ENCODE measurements at regions not wholly inside any gene's neighbourhood (a gene's known extent, or its start where the extent isn't known, plus 50 kb on each side); places are given as distances from the start of the nearest gene placed in this dataset.

DNA sequence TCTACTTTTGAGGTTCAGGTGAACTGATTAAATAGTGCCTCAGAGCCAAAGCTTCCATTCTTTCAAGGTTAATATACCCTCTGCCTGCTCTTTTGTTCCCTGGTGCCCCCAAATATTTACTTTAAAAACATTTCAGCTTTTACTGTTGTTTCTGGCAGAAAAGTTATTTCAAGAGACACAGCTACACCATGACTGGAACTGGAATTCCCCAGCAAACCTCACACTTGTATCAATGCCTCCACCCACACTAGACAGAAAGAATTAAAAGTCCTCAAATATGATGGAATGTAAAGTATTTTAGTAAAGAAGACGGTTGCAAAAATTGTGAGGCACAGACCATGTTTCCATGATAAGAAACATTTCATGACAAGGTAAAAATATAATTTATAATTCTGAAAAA lies 720.2 kb upstream of the TYRP1 start:
- no peaks in the 10 kb centered on the region for H3K36me3 ChIP-seq
- no peak for DNase-seq
- TF ChIP-seq, protein P1, sequence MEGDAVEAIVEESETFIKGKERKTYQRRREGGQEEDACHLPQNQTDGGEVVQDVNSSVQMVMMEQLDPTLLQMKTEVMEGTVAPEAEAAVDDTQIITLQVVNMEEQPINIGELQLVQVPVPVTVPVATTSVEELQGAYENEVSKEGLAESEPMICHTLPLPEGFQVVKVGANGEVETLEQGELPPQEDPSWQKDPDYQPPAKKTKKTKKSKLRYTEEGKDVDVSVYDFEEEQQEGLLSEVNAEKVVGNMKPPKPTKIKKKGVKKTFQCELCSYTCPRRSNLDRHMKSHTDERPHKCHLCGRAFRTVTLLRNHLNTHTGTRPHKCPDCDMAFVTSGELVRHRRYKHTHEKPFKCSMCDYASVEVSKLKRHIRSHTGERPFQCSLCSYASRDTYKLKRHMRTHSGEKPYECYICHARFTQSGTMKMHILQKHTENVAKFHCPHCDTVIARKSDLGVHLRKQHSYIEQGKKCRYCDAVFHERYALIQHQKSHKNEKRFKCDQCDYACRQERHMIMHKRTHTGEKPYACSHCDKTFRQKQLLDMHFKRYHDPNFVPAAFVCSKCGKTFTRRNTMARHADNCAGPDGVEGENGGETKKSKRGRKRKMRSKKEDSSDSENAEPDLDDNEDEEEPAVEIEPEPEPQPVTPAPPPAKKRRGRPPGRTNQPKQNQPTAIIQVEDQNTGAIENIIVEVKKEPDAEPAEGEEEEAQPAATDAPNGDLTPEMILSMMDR (IDR thresholded peaks at IDR 0.05), result no peak
- no peak overlapping the region for H3K27ac ChIP-seq
- intact Hi-C loops (cut with DNase I), result no loop called here
- H3K27me3 ChIP-seq (ENCODE audit: low read depth), result no peaks in the 10 kb centered on the region
- H3K9me3 ChIP-seq, result no peaks in the 10 kb centered on the region
- no peak overlapping the region for H3K4me3 ChIP-seq
- no peak for ATAC-seq
- H3K4me1 ChIP-seq, result no peaks in the 10 kb centered on the region

GRCh38 chr9:11973511-11973910 lies 719.7 kb upstream of the TYRP1 start:
- H3K27ac ChIP-seq, result no peak overlapping the region
- no peaks in the 10 kb centered on the region for H3K27me3 ChIP-seq (ENCODE audit: low read depth)
- no peak for ATAC-seq
- no peak overlapping the region for H3K4me3 ChIP-seq
- intact Hi-C loops (cut with DNase I), result no loop called here
- H3K36me3 ChIP-seq, result no peaks in the 10 kb centered on the region
- H3K9me3 ChIP-seq, result no peaks in the 10 kb centered on the region
- TF ChIP-seq, protein P1 (IDR thresholded peaks at IDR 0.05), result no peak
- no peak for DNase-seq
- H3K4me1 ChIP-seq, result no peaks in the 10 kb centered on the region

- H3K27ac ChIP-seq, result no peak overlapping the region
- no peaks in the 10 kb centered on the region for H3K9me3 ChIP-seq
- intact Hi-C loops (cut with DNase I), result no loop called here
- H3K36me3 ChIP-seq, result no peaks in the 10 kb centered on the region
- no peaks in the 10 kb centered on the region for H3K4me1 ChIP-seq
- no peak overlapping the region for H3K4me3 ChIP-seq
- H3K27me3 ChIP-seq (ENCODE audit: low read depth), result no peaks in the 10 kb centered on the region
- ATAC-seq (no peak), DNase-seq (no peak)
- TF ChIP-seq, protein P1 (IDR thresholded peaks at IDR 0.05), result no peak
Observed at GRCh38 chr9:11992866-11993265, 700.3 kb upstream of the TYRP1 start.

GRCh38 chr9:12014488-12014887 lies 678.7 kb upstream of the TYRP1 start:
- intact Hi-C loops (cut with DNase I), result no loop called here
- DNase-seq (no peak), ATAC-seq (no peak)
- no peak overlapping the region for H3K4me3 ChIP-seq
- H3K27me3 ChIP-seq (ENCODE audit: low read depth), result no peaks in the 10 kb centered on the region
- no peaks in the 10 kb centered on the region for H3K36me3 ChIP-seq
- TF ChIP-seq, protein P1 (IDR thresholded peaks at IDR 0.05), result no peak
- no peaks in the 10 kb centered on the region for H3K4me1 ChIP-seq
- no peak overlapping the region for H3K27ac ChIP-seq
- peaks cover 27% of the 10 kb centered on the region for H3K9me3 ChIP-seq

GRCh38 chr9:12054235-12054634 lies 639.0 kb upstream of the TYRP1 start:
- Histone ChIP-seq H3K27ac (no peak overlapping the region), H3K9me3 (peaks cover 17% of the 10 kb centered on the region), H3K36me3 (no peaks in the 10 kb centered on the region), H3K4me1 (no peaks in the 10 kb centered on the region), H3K4me3 (no peak overlapping the region), H3K27me3 (ENCODE audit: low read depth) (no peaks in the 10 kb centered on the region)
- TF ChIP-seq, protein P1 (IDR thresholded peaks at IDR 0.05), result no peak
- DNase-seq (no peak), ATAC-seq (no peak)
- intact Hi-C loops (cut with DNase I), result no loop called here

GRCh38 chr9:12056874-12057273 lies 636.3 kb upstream of the TYRP1 start:
- no peaks in the 10 kb centered on the region for H3K4me1 ChIP-seq
- peaks cover 17% of the 10 kb centered on the region for H3K9me3 ChIP-seq
- no peaks in the 10 kb centered on the region for H3K27me3 ChIP-seq (ENCODE audit: low read depth)
- intact Hi-C loops (cut with DNase I), result no loop called here
- H3K36me3 ChIP-seq, result no peaks in the 10 kb centered on the region
- DNase-seq (no peak), ATAC-seq (no peak)
- H3K4me3 ChIP-seq, result no peak overlapping the region
- TF ChIP-seq, protein P1 (IDR thresholded peaks at IDR 0.05), result no peak
- H3K27ac ChIP-seq, result no peak overlapping the region
